DND-41 (cell line): ENCODE measurements at regions not wholly inside any gene's neighbourhood (a gene's known extent, or its start where the extent isn't known, plus 50 kb on each side); places are given as distances from the start of the nearest gene placed in this dataset.

Source experiments
- EZH2 ChIP-seq: IDR thresholded peaks from 3 replicates; pipeline ENCODE4 v1.6.1; 2012; ENCODE audit warnings: borderline replicate concordance, low read depth, mild to moderate bottlenecking, moderate library complexity, low read length, inconsistent platforms; ENCODE audit not compliant: severe bottlenecking
- TF ChIP-seq, protein P1 (sequence below): IDR thresholded peaks from 2 replicates; pipeline ENCODE4 v1.5.1; 2012; ENCODE audit warnings: borderline replicate concordance, low read length, moderate library complexity, mild to moderate bottlenecking; ENCODE audit not compliant: poor library complexity, severe bottlenecking; ENCODE audit errors: extremely low read depth

DNA sequence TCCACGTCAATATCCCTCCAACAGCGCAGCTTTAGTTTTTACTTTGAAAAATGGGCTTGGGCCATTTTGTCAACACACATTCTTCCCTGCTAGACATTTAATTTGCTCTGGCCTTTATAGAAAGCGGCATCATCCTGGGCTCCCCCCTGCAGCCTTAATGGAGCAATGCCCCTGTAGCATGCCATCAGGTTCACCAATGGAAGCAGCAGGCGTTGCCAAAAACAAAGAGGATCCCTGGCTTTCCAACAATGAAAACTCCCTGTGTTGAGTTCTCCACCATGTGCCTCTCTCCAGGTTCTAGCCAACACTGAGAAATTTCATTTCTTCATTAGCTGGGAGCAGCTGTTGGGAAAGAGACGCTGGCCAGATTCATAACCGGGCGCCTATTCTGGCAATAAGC lies 139.5 kb downstream of the ZNF622 start:
- no peak for TF ChIP-seq EZH2
- TF ChIP-seq, protein P1, sequence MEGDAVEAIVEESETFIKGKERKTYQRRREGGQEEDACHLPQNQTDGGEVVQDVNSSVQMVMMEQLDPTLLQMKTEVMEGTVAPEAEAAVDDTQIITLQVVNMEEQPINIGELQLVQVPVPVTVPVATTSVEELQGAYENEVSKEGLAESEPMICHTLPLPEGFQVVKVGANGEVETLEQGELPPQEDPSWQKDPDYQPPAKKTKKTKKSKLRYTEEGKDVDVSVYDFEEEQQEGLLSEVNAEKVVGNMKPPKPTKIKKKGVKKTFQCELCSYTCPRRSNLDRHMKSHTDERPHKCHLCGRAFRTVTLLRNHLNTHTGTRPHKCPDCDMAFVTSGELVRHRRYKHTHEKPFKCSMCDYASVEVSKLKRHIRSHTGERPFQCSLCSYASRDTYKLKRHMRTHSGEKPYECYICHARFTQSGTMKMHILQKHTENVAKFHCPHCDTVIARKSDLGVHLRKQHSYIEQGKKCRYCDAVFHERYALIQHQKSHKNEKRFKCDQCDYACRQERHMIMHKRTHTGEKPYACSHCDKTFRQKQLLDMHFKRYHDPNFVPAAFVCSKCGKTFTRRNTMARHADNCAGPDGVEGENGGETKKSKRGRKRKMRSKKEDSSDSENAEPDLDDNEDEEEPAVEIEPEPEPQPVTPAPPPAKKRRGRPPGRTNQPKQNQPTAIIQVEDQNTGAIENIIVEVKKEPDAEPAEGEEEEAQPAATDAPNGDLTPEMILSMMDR = no peak
